ENCODE measurements at regions not wholly inside any gene's neighbourhood (a gene's known extent, or its start where the extent isn't known, plus 50 kb on each side); places are given as distances from the start of the nearest gene placed in this dataset.

DNA sequence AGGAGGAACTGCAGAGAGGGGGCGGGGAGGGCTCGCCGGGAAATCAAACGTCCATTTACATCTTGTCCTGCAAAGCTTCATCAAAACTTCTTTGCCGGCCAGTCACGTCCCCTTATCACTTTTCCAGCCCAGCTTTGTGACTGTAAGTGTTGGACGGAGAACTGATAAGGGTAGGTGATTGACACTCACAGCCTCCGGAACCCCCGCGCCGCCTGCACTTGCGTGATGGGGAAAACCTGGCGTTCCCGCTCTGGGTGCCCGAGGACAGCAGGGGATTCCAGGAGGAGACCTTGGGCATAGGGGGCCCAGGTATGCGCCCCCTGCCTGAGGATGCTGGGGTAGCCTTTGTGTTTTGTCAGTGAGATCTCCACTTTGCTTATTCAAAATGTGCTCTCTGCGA, 72.8 kb upstream of the ANKRD34C start:
- BruUV-seq (replicated peaks): no TSS peak

DNA sequence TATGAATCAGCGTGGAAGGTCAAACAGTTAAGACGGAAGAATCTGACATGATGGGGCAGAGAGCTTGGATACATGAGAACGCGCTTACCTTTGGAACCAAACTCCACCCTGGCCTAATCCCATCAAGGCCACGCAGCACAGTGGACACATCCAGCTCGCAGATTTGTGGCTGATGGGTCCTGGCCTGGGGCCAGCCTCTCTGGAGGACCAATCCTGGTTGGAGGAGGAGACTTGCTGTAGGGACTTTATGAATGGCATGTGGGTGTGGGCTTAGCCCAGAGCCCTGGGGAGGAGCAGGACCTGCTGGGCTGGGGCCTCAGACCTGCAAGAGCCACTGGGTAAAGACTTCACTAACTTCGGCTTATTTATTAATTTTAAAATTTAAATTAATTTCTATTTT, 73.4 kb upstream of the ANKRD34C start:
- no peak for TF ChIP-seq CTCF (IDR thresholded peaks at IDR 0.05; ENCODE audit: unreplicated experiment)
- H3K9me3 Mint-ChIP-seq (ENCODE audit: unreplicated experiment): no peaks in the 10 kb centered on the region

More for the DNA sequence above, 72.8 kb upstream of the ANKRD34C start:
- DNase-seq (ENCODE audit: unreplicated experiment): no peak
- Mint-ChIP-seq H3K27ac (ENCODE audit: low read depth, unreplicated experiment) (no peak overlapping the region), H3K27me3 (ENCODE audit: insufficient read depth, unreplicated experiment) (peaks cover 55% of the 10 kb centered on the region), H3K9me3 (ENCODE audit: unreplicated experiment) (no peaks in the 10 kb centered on the region), H3K36me3 (ENCODE audit: insufficient read depth, unreplicated experiment) (no peaks in the 10 kb centered on the region), H3K4me1 (ENCODE audit: insufficient read depth, unreplicated experiment) (no peaks in the 10 kb centered on the region), H3K4me3 (ENCODE audit: unreplicated experiment) (no peak overlapping the region)
- intact Hi-C loops (cut with micrococcal nuclease): no loop called here
- no peak for TF ChIP-seq CTCF (IDR thresholded peaks at IDR 0.05; ENCODE audit: unreplicated experiment)
- POLR2A ChIA-PET: no interaction called here
- CTCF ChIA-PET: interaction anchor here (0.6 to 5.8 kb wide), 2 partner anchors 23 to 26 kb away, joined by 3 to 36 read pairs; no protein-coding TSS in a partner anchor

DNA sequence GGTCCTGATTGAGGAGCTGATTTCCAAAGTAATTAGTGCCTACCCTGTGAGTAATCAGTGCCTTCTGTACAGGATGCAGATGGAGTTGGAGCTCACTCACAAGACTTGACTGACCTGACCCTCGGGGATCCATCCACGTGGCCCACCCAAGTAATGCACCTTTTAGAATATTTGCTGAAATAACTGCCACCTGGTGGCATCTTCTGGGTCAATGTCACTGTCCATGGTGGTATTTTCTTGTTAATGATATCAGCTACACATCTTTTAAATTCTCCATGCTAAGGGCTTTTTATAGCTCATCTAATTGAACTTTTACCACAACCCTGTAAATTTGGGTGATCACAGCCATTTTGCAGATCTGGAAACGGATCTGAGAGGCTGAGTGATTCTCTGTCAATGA, 74.3 kb upstream of the ANKRD34C start:
- H3K36me3 Mint-ChIP-seq (ENCODE audit: insufficient read depth, unreplicated experiment): no peaks in the 10 kb centered on the region
- no peak overlapping the region for H3K27ac Mint-ChIP-seq (ENCODE audit: low read depth, unreplicated experiment)
- no peak for TF ChIP-seq CTCF (IDR thresholded peaks at IDR 0.05; ENCODE audit: unreplicated experiment)
- no TSS peak for BruUV-seq (replicated peaks)
- H3K27me3 Mint-ChIP-seq (ENCODE audit: insufficient read depth, unreplicated experiment): peaks cover 56% of the 10 kb centered on the region
- ChIA-PET CTCF (interaction anchor here (0.8 to 5.8 kb wide), 5 partner anchors 10 to 229 kb away, joined by 3 to 36 read pairs (median 3); no protein-coding TSS in a partner anchor), POLR2A (no interaction called here)
- H3K9me3 Mint-ChIP-seq (ENCODE audit: unreplicated experiment): no peaks in the 10 kb centered on the region
- intact Hi-C loops (cut with micrococcal nuclease): no loop called here
- no peak overlapping the region for H3K4me3 Mint-ChIP-seq (ENCODE audit: unreplicated experiment)
- no peaks in the 10 kb centered on the region for H3K4me1 Mint-ChIP-seq (ENCODE audit: insufficient read depth, unreplicated experiment)
- DNase-seq (ENCODE audit: unreplicated experiment): no peak

More for the DNA sequence above, 73.4 kb upstream of the ANKRD34C start:
- intact Hi-C loops (cut with micrococcal nuclease): no loop called here
- no peaks in the 10 kb centered on the region for H3K4me1 Mint-ChIP-seq (ENCODE audit: insufficient read depth, unreplicated experiment)
- BruUV-seq (replicated peaks): no TSS peak
- CTCF ChIA-PET: interaction anchor here (0.9 to 5.8 kb wide), 2 partner anchors 25 to 230 kb away, joined by 3 to 36 read pairs; no protein-coding TSS in a partner anchor
- peaks cover 59% of the 10 kb centered on the region for H3K27me3 Mint-ChIP-seq (ENCODE audit: insufficient read depth, unreplicated experiment)
- POLR2A ChIA-PET: no interaction called here
- no peaks in the 10 kb centered on the region for H3K36me3 Mint-ChIP-seq (ENCODE audit: insufficient read depth, unreplicated experiment)
- H3K4me3 Mint-ChIP-seq (ENCODE audit: unreplicated experiment): no peak overlapping the region
- DNase-seq (ENCODE audit: unreplicated experiment): no peak
- no peak overlapping the region for H3K27ac Mint-ChIP-seq (ENCODE audit: low read depth, unreplicated experiment)

- BruUV-seq (replicated peaks): no TSS peak
- intact Hi-C loops (cut with micrococcal nuclease): no loop called here
Measured at GRCh38 chr15:79206940-79207339, 75.6 kb upstream of the ANKRD34C start.

More at GRCh38 chr15:79206940-79207339, 75.6 kb upstream of the ANKRD34C start:
- TF ChIP-seq CTCF (IDR thresholded peaks at IDR 0.05; ENCODE audit: unreplicated experiment): no peak
- CTCF ChIA-PET: interaction anchor here (0.6 to 5.8 kb wide), 6 partner anchors 9 to 404 kb away, joined by 3 to 36 read pairs (median 3); no protein-coding TSS in a partner anchor
- Mint-ChIP-seq H3K4me3 (ENCODE audit: unreplicated experiment) (no peak overlapping the region), H3K36me3 (ENCODE audit: insufficient read depth, unreplicated experiment) (no peaks in the 10 kb centered on the region), H3K27ac (ENCODE audit: low read depth, unreplicated experiment) (no peak overlapping the region), H3K9me3 (ENCODE audit: unreplicated experiment) (no peaks in the 10 kb centered on the region), H3K4me1 (ENCODE audit: insufficient read depth, unreplicated experiment) (no peaks in the 10 kb centered on the region), H3K27me3 (ENCODE audit: insufficient read depth, unreplicated experiment) (peaks cover 65% of the 10 kb centered on the region)
- no peak for DNase-seq (ENCODE audit: unreplicated experiment)
- POLR2A ChIA-PET: interaction anchor here (0.6 kb wide), 2 partner anchors 18 to 84 kb away, joined by 3 to 4 read pairs; no protein-coding TSS in a partner anchor
